Endodermal cell (in vitro differentiated cells): ENCODE measurements at regions not wholly inside any gene's neighbourhood (a gene's known extent, or its start where the extent isn't known, plus 50 kb on each side); places are given as distances from the start of the nearest gene placed in this dataset.

Experiments used
- DNase-seq: peaks from one replicate; pipeline ENCODE4 v3.0.0-alpha.2; 2017
- H3K27ac ChIP-seq: 2 replicates; pipeline ENCODE4 v1.5.1; 2013; ENCODE audit warnings: mild to moderate bottlenecking, low read depth, low read length, moderate library complexity
- H3K27me3 ChIP-seq: 2 replicates; pipeline ENCODE4 v1.6.1; 2013; ENCODE audit warnings: mild to moderate bottlenecking, low read length, moderate library complexity; ENCODE audit not compliant: insufficient read depth, control insufficient read depth, poor library complexity, severe bottlenecking
- H3K36me3 ChIP-seq: 2 replicates; pipeline ENCODE4 v1.7.0; 2013; ENCODE audit warnings: mild to moderate bottlenecking, low read length, moderate library complexity; ENCODE audit not compliant: control insufficient read depth, insufficient read depth
- H3K4me1 ChIP-seq: one replicate; pipeline ENCODE4 v1.7.0; 2013; ENCODE audit warnings: low read length; ENCODE audit not compliant: control insufficient read depth, insufficient read depth
- H3K4me3 ChIP-seq: 2 replicates; pipeline ENCODE4 v1.5.1; 2013; ENCODE audit warnings: mild to moderate bottlenecking, low read length, moderate library complexity
- H3K9ac ChIP-seq: 2 replicates; pipeline ENCODE4 v1.6.1; 2013; ENCODE audit warnings: mild to moderate bottlenecking, low read length, moderate library complexity; ENCODE audit not compliant: poor library complexity, severe bottlenecking; ENCODE audit errors: extremely low read depth
- H3K9me3 ChIP-seq: 2 replicates; pipeline ENCODE4 v1.6.1; 2013; ENCODE audit warnings: mild to moderate bottlenecking, low read length, moderate library complexity; ENCODE audit not compliant: control insufficient read depth
- H3K27ac Mint-ChIP-seq: 2 replicates; pipeline ENCODE4 v1.8.0; 2020; ENCODE audit warnings: mixed read lengths
- H3K27me3 Mint-ChIP-seq: 2 replicates; pipeline ENCODE4 v1.8.0; 2021; ENCODE audit warnings: mild to moderate bottlenecking, mixed read lengths; ENCODE audit not compliant: insufficient read depth
- H3K36me3 Mint-ChIP-seq: 2 replicates; pipeline ENCODE4 v1.8.0; 2020; ENCODE audit warnings: low read depth, mixed read lengths
- H3K4me1 Mint-ChIP-seq: 2 replicates; pipeline ENCODE4 v1.8.0; 2020; ENCODE audit warnings: mixed read lengths
- H3K4me3 Mint-ChIP-seq: 2 replicates; pipeline ENCODE4 v1.8.0; 2020; ENCODE audit warnings: mild to moderate bottlenecking, moderate library complexity, mixed read lengths
- H3K9me3 Mint-ChIP-seq: 2 replicates; pipeline ENCODE4 v1.8.0; 2020; ENCODE audit warnings: mild to moderate bottlenecking, mixed read lengths
- CTCF ChIP-seq: fragments of 200-600 bp; sonication (generic); conservative IDR thresholded peaks from 2 replicates; pipeline ENCODE4 v1.5.0; 2021; ENCODE audit warnings: antibody characterized with exemption, mild to moderate bottlenecking
- WGBS, 2 experiments: methylation state at CpG; one replicate each; pipeline versions ENCODE4 v1.1.5 to v1.1.7; 2013; ENCODE audit warnings: missing lambda C conversion rate in 2 of 2, mixed read lengths in 1 of 2; ENCODE audit not compliant: insufficient coverage in 1 of 2, insufficient read length in 1 of 2; 5-methylcytosine and 5-hydroxymethylcytosine counted together

GRCh38 chr2:34305587-34305986, 706.5 kb upstream of the FAM98A start:
- TF ChIP-seq CTCF = no peak
- Histone ChIP-seq H3K9me3 (no peaks in the 10 kb centered on the region), H3K4me1 (no peaks in the 10 kb centered on the region), H3K27ac (no peak overlapping the region), H3K9ac (no peak overlapping the region), H3K36me3 (no peaks in the 10 kb centered on the region), H3K4me3 (no peak overlapping the region), H3K27me3 (no peaks in the 10 kb centered on the region)
- peaks cover 5% of the 10 kb centered on the region for H3K4me1 Mint-ChIP-seq
- H3K27ac Mint-ChIP-seq = no peak overlapping the region
- no peaks in the 10 kb centered on the region for H3K36me3 Mint-ChIP-seq
- no peaks in the 10 kb centered on the region for H3K27me3 Mint-ChIP-seq
- DNase-seq = no peak
- H3K9me3 Mint-ChIP-seq = no peaks in the 10 kb centered on the region
- H3K4me3 Mint-ChIP-seq = no peak overlapping the region
- WGBS, 2 experiments = 92 to 94% methylated on average over 2 to 3 of the region's 3 CpGs

GRCh38 chr2:34294961-34295360, 695.9 kb upstream of the FAM98A start:
- Mint-ChIP-seq H3K27ac (no peak overlapping the region), H3K36me3 (no peaks in the 10 kb centered on the region), H3K4me1 (no peaks in the 10 kb centered on the region), H3K4me3 (no peak overlapping the region), H3K9me3 (no peaks in the 10 kb centered on the region), H3K27me3 (no peaks in the 10 kb centered on the region)
- H3K36me3 ChIP-seq = no peaks in the 10 kb centered on the region
- no peaks in the 10 kb centered on the region for H3K9me3 ChIP-seq
- no peak overlapping the region for H3K9ac ChIP-seq
- no peak overlapping the region for H3K4me3 ChIP-seq
- no peak for TF ChIP-seq CTCF
- 96 to 100% methylated on average over 2 to 4 of the region's 4 CpGs for WGBS, 2 experiments
- H3K27me3 ChIP-seq = no peaks in the 10 kb centered on the region
- no peak overlapping the region for H3K27ac ChIP-seq
- no peak for DNase-seq
- no peaks in the 10 kb centered on the region for H3K4me1 ChIP-seq

GRCh38 chr2:34291076-34291475, 692.0 kb upstream of the FAM98A start:
- H3K4me1 ChIP-seq = no peaks in the 10 kb centered on the region
- WGBS, 2 experiments = 93% methylated on average over 1 of the region's 1 CpG; no CpG with 5 or more reads in 1 of the 2 experiments
- H3K27ac ChIP-seq = no peak overlapping the region
- Mint-ChIP-seq H3K27ac (no peak overlapping the region), H3K4me1 (no peaks in the 10 kb centered on the region), H3K9me3 (no peaks in the 10 kb centered on the region), H3K27me3 (no peaks in the 10 kb centered on the region), H3K36me3 (no peaks in the 10 kb centered on the region), H3K4me3 (no peak overlapping the region)
- no peaks in the 10 kb centered on the region for H3K36me3 ChIP-seq
- no peak overlapping the region for H3K4me3 ChIP-seq
- DNase-seq = no peak
- H3K9ac ChIP-seq = no peak overlapping the region
- no peak for TF ChIP-seq CTCF
- H3K9me3 ChIP-seq = no peaks in the 10 kb centered on the region
- no peaks in the 10 kb centered on the region for H3K27me3 ChIP-seq
